RPMI7951 (cell line): ENCODE measurements at regions not wholly inside any gene's neighbourhood (a gene's known extent, or its start where the extent isn't known, plus 50 kb on each side); places are given as distances from the start of the nearest gene placed in this dataset.

Source experiments
- DNase-seq: peaks from one replicate; pipeline ENCODE4 v3.0.0-alpha.2; 2012; ENCODE audit warnings: low read depth

DNA sequence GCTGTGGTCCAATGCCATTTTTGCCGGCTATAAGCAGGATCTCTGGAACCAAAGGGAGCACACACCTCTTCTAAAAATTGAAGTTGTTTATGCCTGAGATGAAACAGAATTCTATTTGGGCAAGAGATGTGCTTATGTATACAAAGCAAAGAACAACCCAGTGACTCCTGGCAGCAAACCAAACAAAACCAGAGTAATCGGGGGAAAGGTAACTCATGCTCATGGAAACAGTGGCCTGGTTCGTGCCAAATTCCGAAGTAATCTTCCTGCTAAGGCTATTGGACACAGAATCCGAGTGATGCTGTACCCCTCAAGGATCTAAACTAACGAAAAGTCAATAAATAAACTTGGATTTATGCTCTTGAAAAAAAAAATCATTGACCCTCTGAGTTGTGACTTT lies 178.7 kb downstream of the CEMIP2 start:
- DNase-seq: no peak

DNA sequence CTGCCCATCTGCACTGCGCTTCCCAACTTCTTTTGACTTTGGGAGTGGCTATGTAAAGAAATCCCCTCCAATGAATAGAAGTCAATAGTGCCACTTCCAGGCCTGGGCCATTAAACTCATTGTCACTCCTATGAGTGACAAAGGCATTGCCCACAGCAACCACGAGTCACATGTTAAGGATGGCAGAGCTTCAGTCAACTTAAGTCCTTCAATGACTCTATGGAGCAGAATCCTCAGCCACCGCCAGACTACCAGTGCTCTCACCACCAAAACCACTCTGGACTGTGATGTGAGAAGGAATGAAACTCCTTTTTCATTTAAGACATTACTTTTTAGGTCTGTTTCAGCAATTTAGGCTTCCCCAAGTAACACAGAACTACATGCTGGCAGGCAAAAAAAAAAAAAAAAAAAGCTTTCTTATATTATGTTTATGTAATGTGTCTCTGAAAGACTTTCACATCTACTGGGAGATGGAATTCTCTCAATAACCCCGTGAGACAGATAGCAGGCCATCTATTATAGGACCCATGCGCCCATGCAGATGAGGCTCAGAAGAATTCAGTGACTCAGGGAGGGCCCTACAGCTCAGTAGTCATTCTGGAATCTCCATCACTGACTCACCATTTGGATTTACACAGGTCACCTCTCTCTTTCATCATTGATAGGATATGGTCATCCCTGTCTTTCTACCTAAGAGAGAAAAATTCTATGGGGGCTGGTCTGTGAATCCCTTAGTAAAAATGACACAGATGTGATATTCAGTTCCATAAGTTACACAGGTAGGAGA lies 180.5 kb downstream of the CEMIP2 start:
- peak; percentile 7 for DNase-seq

DNA sequence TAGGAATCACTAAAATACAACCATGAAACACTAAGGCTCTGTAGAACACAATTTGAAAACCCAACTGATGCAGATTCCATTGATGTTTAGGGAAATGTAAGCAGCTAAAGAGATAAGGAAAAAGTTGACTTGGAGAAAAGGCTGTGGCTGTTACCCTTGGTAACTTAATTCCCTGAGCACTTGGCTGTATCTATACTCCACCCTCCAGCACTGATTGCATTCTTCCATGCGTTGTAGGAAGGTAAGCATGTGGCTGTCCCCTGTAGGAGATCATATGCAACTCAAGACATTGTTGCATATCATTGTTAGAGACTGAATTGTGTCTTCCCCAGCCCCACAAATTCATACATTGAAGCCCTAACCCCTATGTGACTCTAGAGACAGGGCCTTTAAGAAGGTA lies 184.5 kb downstream of the CEMIP2 start:
- DNase-seq: no peak

GRCh38 chr9:71582347-71582746 lies 186.0 kb downstream of the CEMIP2 start:
- no peak for DNase-seq

DNA sequence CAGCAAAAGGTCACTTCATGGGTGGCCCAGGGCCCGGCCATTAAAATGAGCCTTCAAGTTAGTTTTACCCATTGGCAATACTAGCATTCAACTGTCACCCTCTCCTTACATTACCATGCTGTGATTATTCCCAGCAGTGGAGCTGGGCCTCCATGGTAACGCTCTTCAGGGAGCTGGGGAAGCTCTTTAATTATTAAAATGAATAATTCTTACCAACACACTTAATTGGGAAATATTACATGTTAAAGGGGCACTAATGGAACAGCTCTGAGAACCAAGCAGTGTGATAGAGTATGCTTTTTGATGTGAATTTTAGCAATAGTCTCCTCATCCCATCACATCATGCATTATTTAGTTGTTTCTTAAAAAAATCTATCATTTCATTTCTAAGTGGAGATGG lies 187.2 kb downstream of the CEMIP2 start:
- no peak for DNase-seq

DNA sequence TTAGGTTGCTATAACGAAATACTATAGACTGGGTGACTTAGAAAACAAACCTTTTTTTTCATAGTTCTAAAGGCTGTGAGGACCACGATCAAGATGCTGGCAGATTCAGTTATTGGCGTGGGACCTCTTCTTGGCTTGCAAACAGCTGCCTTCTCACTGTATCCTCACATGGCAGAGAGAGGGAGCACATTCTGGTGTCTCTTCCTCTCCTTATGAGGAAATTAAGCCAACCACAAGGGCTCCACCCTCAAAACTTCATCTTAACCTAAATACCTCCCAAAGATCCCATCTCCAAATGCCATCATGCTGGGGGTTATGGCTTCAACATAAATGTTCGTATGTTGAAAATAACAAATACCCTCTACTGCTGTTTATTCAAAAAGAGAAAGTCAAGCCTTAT lies 197.1 kb downstream of the CEMIP2 start:
- DNase-seq: no peak

DNA sequence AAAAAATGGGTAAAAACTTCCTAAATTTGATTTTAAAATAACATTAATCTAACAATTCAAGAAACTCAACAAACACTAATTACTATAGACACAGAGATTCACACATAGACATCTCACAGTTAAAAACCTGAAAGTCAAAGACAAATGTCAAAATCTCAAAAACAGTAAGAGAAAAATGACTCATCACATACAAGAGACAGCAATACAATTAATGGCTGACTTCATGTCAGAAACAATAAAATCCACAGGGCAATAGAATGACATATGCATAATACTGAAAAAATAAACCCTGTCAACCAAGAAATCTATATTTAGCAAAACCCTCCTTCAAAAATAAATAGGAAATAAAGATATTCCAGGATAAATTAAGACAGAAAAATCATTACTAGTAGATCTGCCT lies 200.4 kb downstream of the CEMIP2 start:
- DNase-seq: no peak

DNA sequence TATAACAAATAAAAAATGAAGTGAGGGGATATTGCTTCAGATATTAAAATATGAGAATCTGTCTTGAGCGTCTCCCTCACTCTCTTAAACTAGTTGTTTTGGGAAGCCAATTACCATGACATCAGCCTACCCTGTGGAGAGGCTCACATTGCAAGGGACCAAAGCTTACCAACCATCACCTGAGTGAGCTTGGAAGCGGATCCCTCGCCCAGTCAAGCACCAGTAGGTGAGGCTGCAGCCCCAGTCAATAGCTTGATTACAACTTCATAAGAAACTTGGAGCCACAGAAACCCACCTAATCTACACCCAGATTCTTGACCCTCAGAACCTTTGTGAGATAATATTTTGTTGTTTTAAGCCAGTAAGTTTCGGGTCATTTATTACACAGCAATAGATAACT lies 206.2 kb downstream of the CEMIP2 start:
- DNase-seq: no peak

- DNase-seq: no peak
Observed at GRCh38 chr9:71557310-71557709, 211.0 kb downstream of the CEMIP2 start.

- no peak for DNase-seq
Observed at GRCh38 chr9:71552480-71552879, 215.8 kb downstream of the CEMIP2 start.

DNA sequence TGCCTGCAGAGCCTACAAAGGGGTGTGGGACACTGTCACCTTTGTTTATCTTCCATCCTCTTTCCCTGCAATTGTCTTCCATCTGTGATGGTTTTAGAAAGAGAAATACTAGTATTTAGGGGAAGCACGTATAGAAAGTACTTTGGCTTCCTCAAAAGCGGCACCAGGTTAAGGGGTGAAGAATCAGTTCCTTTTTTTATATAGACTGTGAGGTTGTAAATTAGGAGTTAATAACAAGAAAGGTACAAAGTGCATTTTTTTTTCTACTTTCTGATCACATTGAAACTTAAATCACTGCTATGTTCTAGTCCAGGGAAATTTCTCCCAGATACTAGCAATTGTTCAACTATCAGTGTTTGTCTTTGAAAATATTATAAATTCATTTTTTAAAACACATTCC lies 219.3 kb downstream of the CEMIP2 start:
- DNase-seq: no peak

GRCh38 chr9:71544464-71544863 lies 223.8 kb downstream of the CEMIP2 start:
- no peak for DNase-seq

- DNase-seq: no peak
Observed at GRCh38 chr9:71541436-71541835, 226.9 kb downstream of the CEMIP2 start.

GRCh38 chr9:71524996-71525580 lies 243.2 kb downstream of the CEMIP2 start:
- no peak for DNase-seq

DNA sequence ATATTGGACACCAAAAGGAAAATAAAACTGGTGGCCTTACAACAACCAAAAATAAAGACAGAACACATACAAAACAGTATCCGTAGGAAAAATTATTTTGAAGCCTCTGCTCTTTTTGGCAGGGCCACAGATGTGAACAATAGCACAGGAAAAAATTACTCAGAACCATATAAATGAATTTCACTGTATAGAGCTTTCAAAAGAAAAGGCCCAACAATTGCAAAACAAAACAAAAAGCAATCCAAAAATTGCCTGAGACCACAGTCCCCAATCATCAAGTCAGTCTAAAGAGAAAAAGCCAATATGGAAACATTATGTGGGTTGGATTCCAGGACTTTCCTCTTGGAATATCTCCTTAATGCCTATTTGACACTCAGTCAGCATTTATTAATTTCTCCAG lies 243.8 kb downstream of the CEMIP2 start:
- no peak for DNase-seq

DNA sequence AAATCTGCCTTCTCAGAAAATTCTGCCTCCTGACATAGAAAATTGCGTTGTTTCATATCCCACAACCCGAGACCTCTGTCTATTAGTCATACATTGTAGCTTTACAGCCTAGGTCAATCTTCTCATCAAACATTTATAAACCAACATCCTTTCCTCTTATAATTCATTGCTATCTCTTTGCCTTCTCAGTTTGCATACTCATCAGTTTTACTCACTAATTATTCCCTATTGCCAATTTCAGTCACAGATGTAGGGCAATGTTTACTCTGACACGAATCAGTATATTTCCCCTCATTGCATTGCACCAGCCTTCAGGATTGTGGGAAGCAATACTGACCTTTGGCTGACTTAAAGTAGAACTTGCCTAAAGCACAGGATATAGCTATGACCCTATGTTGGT lies 247.2 kb downstream of the CEMIP2 start:
- no peak for DNase-seq

DNA sequence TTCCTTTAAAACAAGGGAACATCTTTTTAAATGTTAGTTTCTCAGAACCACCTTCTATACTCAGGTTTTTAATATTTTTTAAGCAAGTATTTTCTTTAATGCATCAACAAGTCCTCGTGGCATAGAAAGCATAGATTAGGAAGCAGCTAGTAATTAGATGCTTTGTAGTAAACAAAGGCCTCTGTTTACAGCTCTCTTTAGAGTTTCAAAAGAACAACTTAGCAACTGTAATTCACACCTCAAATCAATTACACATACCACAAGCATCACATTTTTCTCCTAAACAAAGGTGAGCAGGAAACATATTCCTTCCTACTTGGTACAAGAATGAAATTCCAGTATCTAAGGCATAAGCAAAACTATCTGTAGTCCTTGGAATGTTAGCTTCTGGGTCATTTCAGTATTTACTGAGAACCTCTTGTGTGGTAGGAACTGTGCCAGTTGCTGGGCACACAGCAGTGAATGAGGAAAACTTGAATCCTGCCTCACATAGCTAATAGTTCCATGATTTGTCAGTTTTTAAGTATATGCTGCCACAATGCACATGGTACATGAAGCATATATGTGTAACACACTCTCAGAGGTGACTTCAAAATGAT lies 249.1 kb downstream of the CEMIP2 start:
- DNase-seq: no peak

DNA sequence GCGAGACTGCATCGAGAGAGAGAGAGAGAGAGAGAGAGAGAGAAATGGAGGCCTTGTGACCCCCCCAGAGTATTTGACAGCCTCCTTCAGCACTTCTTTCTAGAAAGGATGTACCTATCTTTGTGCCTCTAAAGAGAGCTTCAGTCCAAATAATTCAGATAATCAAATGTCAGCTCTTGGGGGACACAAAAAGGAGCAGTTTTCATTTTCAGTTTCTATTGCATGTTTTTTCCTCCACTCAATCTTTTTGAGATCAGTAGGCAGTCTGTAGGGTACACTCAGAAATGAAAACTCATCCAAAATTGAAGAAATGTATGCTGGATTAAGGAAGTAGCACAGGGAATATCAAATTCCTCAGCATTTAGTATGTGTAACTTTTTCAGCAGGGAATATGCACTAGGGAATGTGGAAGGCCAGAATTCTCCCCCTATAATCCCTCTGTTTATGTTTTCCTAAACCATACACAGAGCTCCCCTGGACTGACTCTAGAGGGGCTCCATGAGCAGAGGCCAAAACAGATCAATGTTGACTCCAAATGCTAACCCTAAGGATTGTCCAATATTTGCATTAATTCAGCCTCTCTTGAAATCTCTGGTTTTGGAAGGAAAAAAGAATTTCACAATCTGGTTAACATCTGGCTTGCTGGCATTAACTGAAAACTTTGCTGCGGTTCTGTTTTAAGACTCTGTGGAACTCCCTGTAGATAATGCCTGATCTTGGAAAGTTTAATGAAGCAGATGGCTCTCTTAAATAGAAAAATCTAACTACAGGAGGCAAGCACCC lies 250.1 kb downstream of the CEMIP2 start:
- DNase-seq: peak; percentile 2

- DNase-seq: no peak
Observed at GRCh38 chr9:71515626-71516025, 252.7 kb downstream of the CEMIP2 start.

DNA sequence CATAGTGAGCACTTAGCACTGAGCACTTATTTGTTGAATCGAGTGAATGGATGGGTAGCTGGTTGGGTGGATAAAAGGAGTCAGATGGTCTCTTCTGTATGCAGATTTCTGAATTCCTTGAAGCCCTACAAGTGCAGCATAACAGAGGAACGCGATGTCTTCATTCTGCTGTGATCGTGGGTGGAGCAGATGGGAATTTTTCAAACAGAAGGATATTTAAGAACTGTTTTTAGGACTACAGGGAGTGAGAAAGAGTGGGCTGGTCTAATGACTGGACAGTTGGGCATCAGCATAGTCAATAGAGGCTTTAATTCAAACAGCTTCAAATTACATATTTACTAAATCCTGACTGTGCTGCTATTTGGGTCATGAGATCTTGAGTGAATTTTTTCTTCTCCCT lies 253.2 kb downstream of the CEMIP2 start:
- no peak for DNase-seq

- DNase-seq: no peak
Observed at GRCh38 chr9:71514344-71514975, 253.9 kb downstream of the CEMIP2 start.

DNA sequence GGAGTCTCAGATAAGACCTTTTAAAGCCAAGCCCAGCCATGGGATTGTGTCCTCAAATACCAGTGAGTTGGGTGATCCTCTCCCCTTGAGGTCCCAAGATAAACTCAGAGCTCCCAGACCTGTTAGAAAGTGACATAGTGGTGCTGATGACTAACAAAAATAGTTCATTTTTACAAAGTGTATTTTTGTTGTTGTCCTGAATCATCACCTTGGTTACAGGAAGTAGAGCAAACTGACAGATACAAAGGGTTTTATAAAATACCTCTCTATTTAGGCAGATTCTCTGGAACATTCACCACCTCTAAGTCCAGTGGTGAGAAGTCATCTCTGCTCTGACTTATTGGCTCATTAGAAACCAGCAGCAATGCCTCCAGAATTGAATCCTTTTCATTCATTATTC lies 259.3 kb downstream of the CEMIP2 start:
- DNase-seq: no peak
